ENCODE measurements at regions not wholly inside any gene's neighbourhood (a gene's known extent, or its start where the extent isn't known, plus 50 kb on each side); places are given as distances from the start of the nearest gene placed in this dataset.

GRCh38 chr13:63198071-63198470 is 1782.4 kb upstream of the PCDH20 start:
- TF ChIP-seq EZH2phosphoT487 (IDR thresholded peaks at IDR 0.05; ENCODE audit: low read depth, severe bottlenecking, unreplicated experiment) (no peak), EZH2 (IDR thresholded peaks at IDR 0.05; ENCODE audit: borderline replicate concordance) (no peak)

Data from hepatocyte (in vitro differentiated cells).